Left lung (tissue), 4 donors: ENCODE measurements at regions not wholly inside any gene's neighbourhood (a gene's known extent, or its start where the extent isn't known, plus 50 kb on each side); places are given as distances from the start of the nearest gene placed in this dataset.

ENCODE experiments used
- ATAC-seq: fragments of 200-7000 bp; cut with Tn5 transposase; one replicate; pipeline ENCODE4 v1.9.1; 2020; ENCODE audit warnings: moderate library complexity
- DNase-seq, 4 donors: peaks; one replicate each; pipeline ENCODE4 v3.0.0-alpha.2; 2013 to 2020
- H3K27ac ChIP-seq, 2 donors: fragments of 200-600 bp; sonication (generic) in 1 of 2; one replicate each; pipeline versions ENCODE4 v1.5.0 to v1.8.0; 2020 to 2021
- H3K27me3 ChIP-seq, 2 donors: fragments of 200-600 bp; sonication (generic) in 1 of 2; one replicate each; pipeline versions ENCODE4 v1.5.0 to v1.8.0; 2020 to 2021
- H3K36me3 ChIP-seq, 2 donors: fragments of 200-600 bp; sonication (generic) in 1 of 2; one replicate each; pipeline versions ENCODE4 v1.5.0 to v1.8.0; 2020 to 2021
- H3K4me1 ChIP-seq, 2 donors: fragments of 200-600 bp; one replicate each; pipeline ENCODE4 v1.8.0; 2021
- H3K4me3 ChIP-seq, 2 donors: fragments of 200-600 bp; sonication (generic) in 1 of 2; one replicate each; pipeline versions ENCODE4 v1.5.0 to v1.8.0; 2020 to 2021; ENCODE audit warnings: mild to moderate bottlenecking in 1 of 2
- H3K9me3 ChIP-seq, 2 donors: fragments of 200-600 bp; sonication (generic) in 1 of 2; one replicate each; pipeline versions ENCODE4 v1.5.0 to v1.8.0; 2020 to 2021
- CTCF ChIP-seq, 2 donors: fragments of 200-600 bp; sonication (generic) in 1 of 2; IDR thresholded peaks; one replicate each; pipeline versions ENCODE4 v1.5.0 to v1.8.0; 2021; ENCODE audit warnings: antibody characterized with exemption in 2 of 2
- intact Hi-C, 2 donors: fragments of 100-400 bp; cut with DNase I; formaldehyde crosslinking; loops; one replicate each; pipeline versions ENCODE4 v1.11.2 to v1.14.2; 2022
- donor health status: DM: no; HTN: yes; CAD: no.
- donor health status: DM: no; HTN: no; CAD: no.

DNA sequence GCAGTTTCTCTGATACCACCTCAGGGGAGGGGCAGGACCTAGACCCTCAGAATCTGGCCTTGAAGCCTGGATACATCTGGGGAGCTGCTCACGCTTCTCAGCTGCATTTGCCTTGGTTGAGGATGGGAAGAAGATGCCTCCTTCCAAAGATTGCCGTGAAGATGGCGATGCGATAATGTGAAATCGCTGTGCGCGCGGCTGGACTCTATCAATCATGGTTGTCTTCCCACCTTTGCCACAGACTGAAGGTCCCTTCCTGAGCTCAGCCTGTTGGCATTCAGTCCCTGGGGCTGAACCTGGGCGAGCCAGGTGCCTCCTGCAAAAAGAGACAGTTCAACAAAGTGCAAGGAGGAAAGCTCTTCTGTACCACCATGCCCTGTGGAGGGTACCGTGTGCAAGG, 114.4 kb upstream of the SLC45A1 start:
- Histone ChIP-seq H3K4me1 (peaks cover 15 to 66% of the 10 kb centered on the region in 2 donors), H3K9me3 (no peaks in the 10 kb centered on the region), H3K4me3 (no peak overlapping the region), H3K36me3 (no peaks in the 10 kb centered on the region), H3K27me3 (no peaks in the 10 kb centered on the region), H3K27ac (peak overlapping the region; percentile 66 to 69)
- intact Hi-C loops: no loop called here
- ATAC-seq (no peak), DNase-seq (no peak)
- no peak for TF ChIP-seq CTCF (IDR thresholded peaks at IDR 0.05)

GRCh38 chr1:8203056-8203455, 114.9 kb upstream of the SLC45A1 start:
- no peaks in the 10 kb centered on the region for H3K27me3 ChIP-seq
- no peaks in the 10 kb centered on the region for H3K36me3 ChIP-seq
- H3K27ac ChIP-seq: peak overlapping the region; percentile 63 to 80
- H3K4me1 ChIP-seq: peaks cover 17 to 71% of the 10 kb centered on the region in 2 donors
- intact Hi-C loops: no loop called here
- H3K9me3 ChIP-seq: no peaks in the 10 kb centered on the region
- ATAC-seq (no peak), DNase-seq (no peak)
- no peak overlapping the region for H3K4me3 ChIP-seq
- TF ChIP-seq CTCF (IDR thresholded peaks at IDR 0.05): no peak

- ATAC-seq: peak; percentile 78
- intact Hi-C loops: no loop called here
These were observed 115.6 kb upstream of the SLC45A1 start for GRCh38 chr1:8202182-8202905.

DNA sequence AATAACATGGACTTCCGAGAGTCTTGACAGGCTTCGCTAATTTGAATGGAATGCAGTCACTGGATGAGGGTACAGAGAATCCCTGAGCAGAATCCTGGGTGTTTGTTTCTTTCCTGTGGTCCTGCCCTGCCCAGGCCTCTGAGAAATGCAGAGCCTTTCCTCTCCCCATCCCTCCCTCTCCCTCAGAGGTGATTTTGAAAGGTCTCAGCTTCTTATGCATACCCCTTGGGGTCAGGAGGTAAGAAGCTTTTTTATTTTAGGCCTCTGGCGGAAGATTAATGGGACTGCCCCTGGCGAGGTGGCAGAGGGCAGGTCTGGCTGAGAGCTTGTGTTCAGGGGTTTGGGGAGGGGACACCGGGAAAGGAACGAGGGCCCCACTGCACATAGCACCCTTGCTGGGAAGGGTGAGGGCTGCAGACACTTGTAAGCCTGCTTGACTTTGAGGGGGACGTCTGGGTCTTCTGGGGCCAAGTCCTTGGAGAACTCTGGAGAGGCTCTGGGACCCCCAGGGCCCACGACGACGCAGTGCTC, 116.5 kb upstream of the SLC45A1 start:
- peak; percentile 18 for ATAC-seq

More at GRCh38 chr1:8202182-8202905, 115.6 kb upstream of the SLC45A1 start:
- H3K36me3 ChIP-seq: no peaks in the 10 kb centered on the region
- no peak overlapping the region for H3K4me3 ChIP-seq
- DNase-seq: peak in 2 of 4 donors; percentile 63 to 88
- peak overlapping the region; percentile 63 to 80 for H3K27ac ChIP-seq
- no peaks in the 10 kb centered on the region for H3K9me3 ChIP-seq
- H3K4me1 ChIP-seq: peaks cover 24 to 78% of the 10 kb centered on the region in 2 donors
- TF ChIP-seq CTCF (IDR thresholded peaks at IDR 0.05): no peak
- no peaks in the 10 kb centered on the region for H3K27me3 ChIP-seq

More for the DNA sequence above, 116.5 kb upstream of the SLC45A1 start:
- H3K4me3 ChIP-seq: no peak overlapping the region
- no peaks in the 10 kb centered on the region for H3K27me3 ChIP-seq
- peak overlapping the region; percentile 63 to 80 for H3K27ac ChIP-seq
- intact Hi-C loops: no loop called here
- no peak for DNase-seq
- TF ChIP-seq CTCF (IDR thresholded peaks at IDR 0.05): no peak
- no peaks in the 10 kb centered on the region for H3K9me3 ChIP-seq
- H3K36me3 ChIP-seq: no peaks in the 10 kb centered on the region
- H3K4me1 ChIP-seq: peaks cover 25 to 84% of the 10 kb centered on the region in 2 donors
